Neural cell (in vitro differentiated cells): ENCODE measurements at regions not wholly inside any gene's neighbourhood (a gene's known extent, or its start where the extent isn't known, plus 50 kb on each side); places are given as distances from the start of the nearest gene placed in this dataset.

Experiments used
- H2AFZ ChIP-seq: fragments of 200-600, 300-800 bp; sonication (generic), shearing (Covaris generic); 2 replicates; pipeline ENCODE4 v1.6.0; 2014; ENCODE audit warnings: low read depth, mild to moderate bottlenecking, antibody characterized with exemption, low read length, moderate library complexity
- H3F3A ChIP-seq: fragments of 200-600 bp; shearing (Covaris generic); 2 replicates; pipeline ENCODE4 v1.6.1; 2016; ENCODE audit warnings: mild to moderate bottlenecking, moderate library complexity, mixed read lengths, antibody characterized with exemption, low read length; ENCODE audit not compliant: insufficient read depth, poor library complexity, severe bottlenecking
- H3K27ac ChIP-seq: fragments of 200-600, 300-800 bp; sonication (generic), shearing (Covaris generic); 2 replicates; pipeline ENCODE4 v1.5.1; 2014; ENCODE audit warnings: mild to moderate bottlenecking, low read length, moderate library complexity
- H3K27me3 ChIP-seq: fragments of 300-800, 200-600 bp; sonication (generic), shearing (Covaris generic); 2 replicates; pipeline ENCODE4 v1.6.0; 2014; ENCODE audit warnings: mild to moderate bottlenecking, low read depth, low read length, moderate library complexity; ENCODE audit not compliant: insufficient read depth
- H3K36me3 ChIP-seq: fragments of 300-800, 200-600 bp; sonication (generic), shearing (Covaris generic); 2 replicates; pipeline ENCODE4 v1.5.1; 2014; ENCODE audit warnings: mild to moderate bottlenecking, antibody characterized with exemption, low read length, moderate library complexity; ENCODE audit not compliant: insufficient read depth
- H3K4me2 ChIP-seq: fragments of 300-800, 200-600 bp; sonication (generic), shearing (Covaris generic); 2 replicates; pipeline ENCODE4 v1.6.0; 2014; ENCODE audit warnings: mild to moderate bottlenecking, low read length
- H3K4me3 ChIP-seq: fragments of 300-800, 200-600 bp; sonication (generic), shearing (Covaris generic); 2 replicates; pipeline ENCODE4 v1.5.1; 2014; ENCODE audit warnings: mild to moderate bottlenecking, low read length, moderate library complexity
- H3K79me2 ChIP-seq: fragments of 200-600 bp; shearing (Covaris generic); replicated peaks from 2 replicates; pipeline ENCODE4 v1.6.0; 2014; ENCODE audit warnings: mild to moderate bottlenecking, low read length, moderate library complexity; ENCODE audit not compliant: insufficient read depth
- H3K9ac ChIP-seq: fragments of 300-800, 200-600 bp; sonication (generic), shearing (Covaris generic); 2 replicates; pipeline ENCODE4 v1.6.1; 2016; ENCODE audit warnings: mild to moderate bottlenecking, low read length, mixed read lengths
- H3K9me2 ChIP-seq: fragments of 200-600 bp; shearing (Covaris generic); 2 replicates; pipeline ENCODE4 v1.6.1; 2016; ENCODE audit warnings: mild to moderate bottlenecking, low read length, mixed read lengths; ENCODE audit not compliant: insufficient read depth
- H3K9me3 ChIP-seq: fragments of 200-600, 300-800 bp; sonication (generic), shearing (Covaris generic); 2 replicates; pipeline ENCODE4 v1.6.1; 2016; ENCODE audit warnings: mild to moderate bottlenecking, mixed run types, low read length, moderate library complexity, mixed read lengths
- H4K20me1 ChIP-seq: fragments of 200-600 bp; shearing (Covaris generic); 2 replicates; pipeline ENCODE4 v1.6.1; 2016; ENCODE audit warnings: mild to moderate bottlenecking, mixed run types; ENCODE audit not compliant: insufficient read depth
- EZH2 ChIP-seq: fragments of 200-600, 300-800 bp; shearing (Covaris generic), sonication (generic); IDR thresholded peaks from 2 replicates; pipeline ENCODE4 v1.6.1; 2014; ENCODE audit warnings: antibody characterized with exemption, low read length, borderline replicate concordance, mild to moderate bottlenecking; ENCODE audit not compliant: insufficient read depth, poor library complexity, severe bottlenecking
- MXI1 ChIP-seq: fragments of 450-650 bp; conservative IDR thresholded peaks from 2 replicates; pipeline ENCODE4 v1.6.1; 2014; ENCODE audit warnings: antibody characterized with exemption, mild to moderate bottlenecking; ENCODE audit not compliant: poor library complexity, severe bottlenecking
- POLR2AphosphoS5 ChIP-seq: IDR thresholded peaks from 2 replicates; pipeline ENCODE4 v1.6.1; 2012
- RAD21 ChIP-seq: fragments of 450-650 bp; conservative IDR thresholded peaks from 2 replicates; pipeline ENCODE4 v1.6.1; 2014; ENCODE audit warnings: antibody characterized with exemption, mild to moderate bottlenecking, moderate library complexity
- SMC3 ChIP-seq: fragments of 450-650 bp; conservative IDR thresholded peaks from 2 replicates; pipeline ENCODE4 v1.6.1; 2014; ENCODE audit warnings: antibody characterized with exemption, mild to moderate bottlenecking, moderate library complexity; ENCODE audit not compliant: poor library complexity
- TAF1 ChIP-seq: IDR thresholded peaks from 2 replicates; pipeline ENCODE4 v1.6.1; 2012; ENCODE audit warnings: low read depth
- TF ChIP-seq, protein P1 (sequence below): IDR thresholded peaks from 2 replicates; pipeline ENCODE4 v1.6.1; 2012; ENCODE audit warnings: borderline replicate concordance
- TF ChIP-seq, protein P2 (sequence below): fragments of 450-650 bp; IDR thresholded peaks from 2 replicates; pipeline ENCODE4 v1.5.1; 2014; ENCODE audit warnings: antibody characterized with exemption, mild to moderate bottlenecking, moderate library complexity; ENCODE audit not compliant: poor library complexity, severe bottlenecking

DNA sequence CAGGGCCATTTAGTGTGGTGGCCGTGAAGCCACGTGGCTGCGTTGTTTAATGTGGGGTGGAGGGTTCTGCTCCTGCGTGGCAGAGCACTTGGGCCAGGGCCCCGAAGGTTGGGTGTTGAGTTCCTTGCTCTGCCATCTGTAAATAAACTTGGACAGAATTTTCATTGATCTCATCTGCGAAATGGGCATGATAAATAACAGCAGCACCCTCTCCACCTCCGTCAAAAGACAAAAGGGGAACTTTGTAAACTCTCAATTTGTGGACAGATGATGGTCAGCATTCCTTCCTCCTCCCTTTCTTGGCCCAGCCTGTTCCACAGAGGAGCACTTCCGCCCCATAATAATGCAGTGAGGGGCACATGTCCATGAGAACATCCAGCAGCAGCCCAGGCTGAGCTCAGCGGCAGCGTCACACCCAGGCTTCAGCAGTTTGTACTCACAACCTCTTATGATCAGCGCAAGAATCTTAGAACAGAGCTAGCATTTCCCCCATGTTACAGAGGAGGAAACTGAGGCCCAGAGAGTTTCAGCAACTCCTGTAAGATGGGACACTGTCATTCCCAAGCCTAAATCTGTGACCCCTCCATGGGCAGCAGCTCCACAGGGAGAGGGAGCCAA lies 874.5 kb downstream of the BRD1 start:
- Histone ChIP-seq H3K9me2 (no peaks in the 10 kb centered on the region), H3K79me2 (no peaks in the 10 kb centered on the region), H2AFZ (no peak overlapping the region), H3F3A (no peaks in the 10 kb centered on the region), H3K4me2 (no peak overlapping the region), H4K20me1 (no peaks in the 10 kb centered on the region), H3K36me3 (no peaks in the 10 kb centered on the region), H3K9me3 (no peaks in the 10 kb centered on the region), H3K9ac (no peak overlapping the region), H3K27ac (no peak overlapping the region), H3K4me3 (no peak overlapping the region), H3K27me3 (no peaks in the 10 kb centered on the region)
- TF ChIP-seq, protein P1, sequence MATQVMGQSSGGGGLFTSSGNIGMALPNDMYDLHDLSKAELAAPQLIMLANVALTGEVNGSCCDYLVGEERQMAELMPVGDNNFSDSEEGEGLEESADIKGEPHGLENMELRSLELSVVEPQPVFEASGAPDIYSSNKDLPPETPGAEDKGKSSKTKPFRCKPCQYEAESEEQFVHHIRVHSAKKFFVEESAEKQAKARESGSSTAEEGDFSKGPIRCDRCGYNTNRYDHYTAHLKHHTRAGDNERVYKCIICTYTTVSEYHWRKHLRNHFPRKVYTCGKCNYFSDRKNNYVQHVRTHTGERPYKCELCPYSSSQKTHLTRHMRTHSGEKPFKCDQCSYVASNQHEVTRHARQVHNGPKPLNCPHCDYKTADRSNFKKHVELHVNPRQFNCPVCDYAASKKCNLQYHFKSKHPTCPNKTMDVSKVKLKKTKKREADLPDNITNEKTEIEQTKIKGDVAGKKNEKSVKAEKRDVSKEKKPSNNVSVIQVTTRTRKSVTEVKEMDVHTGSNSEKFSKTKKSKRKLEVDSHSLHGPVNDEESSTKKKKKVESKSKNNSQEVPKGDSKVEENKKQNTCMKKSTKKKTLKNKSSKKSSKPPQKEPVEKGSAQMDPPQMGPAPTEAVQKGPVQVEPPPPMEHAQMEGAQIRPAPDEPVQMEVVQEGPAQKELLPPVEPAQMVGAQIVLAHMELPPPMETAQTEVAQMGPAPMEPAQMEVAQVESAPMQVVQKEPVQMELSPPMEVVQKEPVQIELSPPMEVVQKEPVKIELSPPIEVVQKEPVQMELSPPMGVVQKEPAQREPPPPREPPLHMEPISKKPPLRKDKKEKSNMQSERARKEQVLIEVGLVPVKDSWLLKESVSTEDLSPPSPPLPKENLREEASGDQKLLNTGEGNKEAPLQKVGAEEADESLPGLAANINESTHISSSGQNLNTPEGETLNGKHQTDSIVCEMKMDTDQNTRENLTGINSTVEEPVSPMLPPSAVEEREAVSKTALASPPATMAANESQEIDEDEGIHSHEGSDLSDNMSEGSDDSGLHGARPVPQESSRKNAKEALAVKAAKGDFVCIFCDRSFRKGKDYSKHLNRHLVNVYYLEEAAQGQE: no peak
- TF ChIP-seq RAD21: no peak
- TF ChIP-seq, protein P2, sequence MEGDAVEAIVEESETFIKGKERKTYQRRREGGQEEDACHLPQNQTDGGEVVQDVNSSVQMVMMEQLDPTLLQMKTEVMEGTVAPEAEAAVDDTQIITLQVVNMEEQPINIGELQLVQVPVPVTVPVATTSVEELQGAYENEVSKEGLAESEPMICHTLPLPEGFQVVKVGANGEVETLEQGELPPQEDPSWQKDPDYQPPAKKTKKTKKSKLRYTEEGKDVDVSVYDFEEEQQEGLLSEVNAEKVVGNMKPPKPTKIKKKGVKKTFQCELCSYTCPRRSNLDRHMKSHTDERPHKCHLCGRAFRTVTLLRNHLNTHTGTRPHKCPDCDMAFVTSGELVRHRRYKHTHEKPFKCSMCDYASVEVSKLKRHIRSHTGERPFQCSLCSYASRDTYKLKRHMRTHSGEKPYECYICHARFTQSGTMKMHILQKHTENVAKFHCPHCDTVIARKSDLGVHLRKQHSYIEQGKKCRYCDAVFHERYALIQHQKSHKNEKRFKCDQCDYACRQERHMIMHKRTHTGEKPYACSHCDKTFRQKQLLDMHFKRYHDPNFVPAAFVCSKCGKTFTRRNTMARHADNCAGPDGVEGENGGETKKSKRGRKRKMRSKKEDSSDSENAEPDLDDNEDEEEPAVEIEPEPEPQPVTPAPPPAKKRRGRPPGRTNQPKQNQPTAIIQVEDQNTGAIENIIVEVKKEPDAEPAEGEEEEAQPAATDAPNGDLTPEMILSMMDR: no peak

DNA sequence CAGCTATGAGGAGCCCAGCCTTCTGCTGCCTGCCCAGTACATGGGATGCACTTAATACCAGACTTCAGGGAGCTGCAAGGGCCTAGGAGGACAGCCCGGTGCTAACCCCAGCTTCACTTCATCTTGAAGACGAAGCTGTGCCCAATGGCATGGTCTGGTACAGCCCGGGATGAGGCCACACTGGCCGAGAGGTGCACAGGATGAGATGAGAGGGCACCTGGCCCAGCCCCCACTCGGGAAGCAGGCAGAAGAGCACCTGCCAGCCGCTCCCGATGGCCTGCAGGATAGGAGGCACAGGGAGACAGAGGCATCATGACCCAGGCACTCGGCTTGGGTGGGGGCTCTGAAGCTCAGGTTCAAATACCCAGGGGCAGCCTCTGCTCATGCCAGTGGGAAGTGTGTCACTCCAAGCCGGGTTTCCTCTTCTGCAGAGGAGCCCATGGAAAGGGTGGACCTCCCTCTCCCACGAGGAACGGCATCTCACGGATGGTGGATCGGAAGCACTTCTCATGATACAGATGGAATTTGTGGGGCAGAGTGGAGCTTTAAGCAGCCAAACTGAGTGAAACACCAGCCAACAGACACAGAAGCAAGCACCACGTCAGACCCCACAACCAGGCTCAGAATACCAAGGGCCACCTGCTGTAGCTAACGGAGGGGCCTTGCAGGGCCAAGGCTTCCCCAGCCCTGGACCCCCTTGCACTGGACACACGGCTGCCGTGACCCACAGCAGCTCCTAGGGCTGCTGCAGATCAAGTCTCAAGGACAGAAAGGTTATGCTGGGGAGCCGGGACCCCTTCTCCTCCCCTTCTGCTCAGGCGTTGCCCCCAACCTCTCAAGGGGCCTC lies 875.2 kb downstream of the BRD1 start:
- no peaks in the 10 kb centered on the region for H3K36me3 ChIP-seq

More for the DNA sequence above, 875.2 kb downstream of the BRD1 start:
- no peak overlapping the region for H3K4me3 ChIP-seq
- no peaks in the 10 kb centered on the region for H4K20me1 ChIP-seq
- H3F3A ChIP-seq: no peaks in the 10 kb centered on the region
- no peak overlapping the region for H3K4me2 ChIP-seq
- H3K27me3 ChIP-seq: no peaks in the 10 kb centered on the region
- H3K27ac ChIP-seq: no peak overlapping the region
- TF ChIP-seq RAD21 (no peak), POLR2AphosphoS5 (no peak), TAF1 (no peak), EZH2 (no peak), MXI1 (no peak), SMC3 (no peak)
- TF ChIP-seq, protein P1: no peak
- no peaks in the 10 kb centered on the region for H3K9me2 ChIP-seq
- no peak overlapping the region for H2AFZ ChIP-seq
- H3K9me3 ChIP-seq: no peaks in the 10 kb centered on the region
- H3K79me2 ChIP-seq: no peaks in the 10 kb centered on the region
- no peak overlapping the region for H3K9ac ChIP-seq
